HEK293T (cell line): ENCODE measurements at regions not wholly inside any gene's neighbourhood (a gene's known extent, or its start where the extent isn't known, plus 50 kb on each side); places are given as distances from the start of the nearest gene placed in this dataset.

Source experiments
- CTCF ChIA-PET: fragments of 350-600 bp; formaldehyde crosslinking; extraction: SDS; loops from one replicate; lab custom pipeline; 2021; ENCODE audit warnings: antibody characterized with exemption, inconsistent platforms; lab: Yijun Ruan, JAX
- POLR2A ChIA-PET: fragments of 350-600 bp; formaldehyde crosslinking; extraction: SDS; loops from one replicate; lab custom pipeline; 2020; ENCODE audit warnings: antibody characterized with exemption, inconsistent platforms; lab: Yijun Ruan, JAX
- DNase-seq: peaks from one replicate; pipeline ENCODE4 v3.0.0; 2012; ENCODE audit warnings: mixed read lengths; ENCODE audit errors: extremely low spot score
- ARNT ChIP-seq: fragments of 450-650 bp; IDR thresholded peaks from 2 replicates; pipeline ENCODE4 v1.6.1; 2017; ENCODE audit warnings: mild to moderate bottlenecking
- BHLHE40 ChIP-seq: fragments of 450-650 bp; IDR thresholded peaks from 2 replicates; pipeline ENCODE4 v1.6.1; 2016; ENCODE audit warnings: mild to moderate bottlenecking, moderate library complexity, borderline replicate concordance
- CTBP1 ChIP-seq: fragments of 450-650 bp; IDR thresholded peaks from 2 replicates; pipeline ENCODE4 v1.6.1; 2016; ENCODE audit warnings: borderline replicate concordance
- ELF4 ChIP-seq: fragments of 450-650 bp; IDR thresholded peaks from 2 replicates; pipeline ENCODE4 v1.6.1; 2017; ENCODE audit warnings: antibody characterized with exemption
- FOXA1 ChIP-seq: fragments of 450-650 bp; IDR thresholded peaks from 2 replicates; pipeline ENCODE4 v1.6.1; 2016; ENCODE audit warnings: mild to moderate bottlenecking
- FOXK2 ChIP-seq: fragments of 450-650 bp; IDR thresholded peaks from 2 replicates; pipeline ENCODE4 v1.6.1; 2016; ENCODE audit warnings: mild to moderate bottlenecking
- FOXM1 ChIP-seq: fragments of 450-650 bp; IDR thresholded peaks from 2 replicates; pipeline ENCODE4 v1.6.1; 2017; ENCODE audit warnings: mild to moderate bottlenecking, borderline replicate concordance
- HDGF ChIP-seq: fragments of 450-650 bp; IDR thresholded peaks from 2 replicates; pipeline ENCODE4 v1.6.1; 2017; ENCODE audit warnings: antibody characterized with exemption, borderline replicate concordance
- L3MBTL2 ChIP-seq: fragments of 450-650 bp; conservative IDR thresholded peaks from 2 replicates; pipeline ENCODE4 v1.6.1; 2016; ENCODE audit warnings: mild to moderate bottlenecking
- LEF1 ChIP-seq: fragments of 450-650 bp; IDR thresholded peaks from 2 replicates; pipeline ENCODE4 v1.6.1; 2017; ENCODE audit warnings: mild to moderate bottlenecking, borderline replicate concordance
- NFRKB ChIP-seq: fragments of 450-650 bp; IDR thresholded peaks from 2 replicates; pipeline ENCODE4 v1.6.1; 2016; ENCODE audit warnings: mild to moderate bottlenecking, moderate library complexity
- SP1 ChIP-seq: fragments of 450-650 bp; IDR thresholded peaks from 2 replicates; pipeline ENCODE4 v1.6.1; 2017
- SUZ12 ChIP-seq: fragments of 450-650 bp; IDR thresholded peaks from 2 replicates; pipeline ENCODE4 v1.6.1; 2016; ENCODE audit warnings: mild to moderate bottlenecking
- TARDBP ChIP-seq: fragments of 450-650 bp; IDR thresholded peaks from 2 replicates; pipeline ENCODE4 v1.6.1; 2016
- ZNF384 ChIP-seq: fragments of 450-650 bp; IDR thresholded peaks from 2 replicates; pipeline ENCODE4 v1.6.1; 2016
- TF ChIP-seq, protein P1 (sequence below): fragments of 450-650 bp; IDR thresholded peaks from 2 replicates; pipeline ENCODE4 v1.6.1; 2016

DNA sequence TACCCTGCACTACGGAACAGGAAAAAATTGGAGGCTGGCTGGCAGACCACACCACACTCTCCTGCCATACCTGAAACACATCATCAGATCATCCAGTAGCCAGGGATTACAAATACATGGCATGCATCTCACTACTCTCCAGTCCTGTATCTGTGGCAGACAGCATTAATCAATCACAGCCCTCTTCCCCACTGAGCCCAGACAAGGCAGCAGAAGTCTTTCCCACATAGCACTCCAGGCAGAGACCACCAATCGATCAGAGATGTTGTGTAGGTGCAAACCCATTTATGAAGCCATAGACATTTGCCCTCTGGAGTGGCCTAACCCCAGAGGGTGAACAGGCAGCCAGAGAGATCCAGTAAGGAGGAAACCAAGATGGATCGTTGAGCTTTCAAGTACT, 410.9 kb upstream of the PROK2 start:
- no peak for DNase-seq
- POLR2A ChIA-PET: no interaction called here
- TF ChIP-seq LEF1 (no peak), SUZ12 (no peak)
- CTCF ChIA-PET: no interaction called here

DNA sequence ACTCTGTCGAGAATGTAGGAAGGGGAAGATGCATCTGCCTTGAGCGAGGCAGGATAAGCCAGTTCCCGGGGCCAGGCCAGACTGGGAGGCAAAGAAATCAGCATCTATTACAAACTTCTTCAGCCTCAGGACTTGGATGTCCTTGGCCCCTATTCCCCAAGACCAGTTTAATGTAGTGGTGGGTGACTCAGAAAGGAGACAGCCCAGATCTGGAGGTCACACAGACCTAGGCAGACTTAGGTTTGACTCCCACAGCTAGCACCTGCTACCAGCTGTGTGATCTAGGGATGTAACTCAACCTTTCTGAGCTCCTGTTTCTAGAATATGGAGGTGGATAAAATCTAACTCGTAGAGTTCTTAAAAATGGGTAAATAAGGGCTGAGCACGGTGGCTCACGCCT, 409.5 kb upstream of the PROK2 start:
- no peak for TF ChIP-seq NFRKB
- no peak for TF ChIP-seq L3MBTL2
- TF ChIP-seq BHLHE40: no peak
- TF ChIP-seq FOXA1: no peak
- no peak for TF ChIP-seq SUZ12
- no peak for TF ChIP-seq ARNT
- TF ChIP-seq, protein P1, sequence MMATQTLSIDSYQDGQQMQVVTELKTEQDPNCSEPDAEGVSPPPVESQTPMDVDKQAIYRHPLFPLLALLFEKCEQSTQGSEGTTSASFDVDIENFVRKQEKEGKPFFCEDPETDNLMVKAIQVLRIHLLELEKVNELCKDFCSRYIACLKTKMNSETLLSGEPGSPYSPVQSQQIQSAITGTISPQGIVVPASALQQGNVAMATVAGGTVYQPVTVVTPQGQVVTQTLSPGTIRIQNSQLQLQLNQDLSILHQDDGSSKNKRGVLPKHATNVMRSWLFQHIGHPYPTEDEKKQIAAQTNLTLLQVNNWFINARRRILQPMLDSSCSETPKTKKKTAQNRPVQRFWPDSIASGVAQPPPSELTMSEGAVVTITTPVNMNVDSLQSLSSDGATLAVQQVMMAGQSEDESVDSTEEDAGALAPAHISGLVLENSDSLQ: no peak
- TF ChIP-seq HDGF: no peak
- TF ChIP-seq ZNF384: no peak
- TF ChIP-seq FOXM1: no peak
- no peak for TF ChIP-seq ELF4
- no peak for TF ChIP-seq CTBP1
- no peak for TF ChIP-seq SP1
- TF ChIP-seq FOXK2: no peak
- ChIA-PET POLR2A (no interaction called here), CTCF (no interaction called here)
- no peak for DNase-seq

GRCh38 chr3:72193771-72194430, 409.0 kb upstream of the PROK2 start:
- ChIA-PET CTCF (no interaction called here), POLR2A (no interaction called here)
- DNase-seq: no peak
- TF ChIP-seq LEF1 (no peak), BHLHE40 (no peak), ARNT (no peak), L3MBTL2 (no peak), TARDBP (no peak), SUZ12 (no peak), ELF4 (no peak)

- TF ChIP-seq FOXA1: no peak
- no peak for TF ChIP-seq TARDBP
- TF ChIP-seq SP1: no peak
- no peak for TF ChIP-seq FOXK2
- no peak for TF ChIP-seq ELF4
- TF ChIP-seq HDGF: no peak
- TF ChIP-seq L3MBTL2: no peak
- TF ChIP-seq FOXM1: no peak
- no peak for TF ChIP-seq LEF1
- no peak for TF ChIP-seq CTBP1
- TF ChIP-seq SUZ12: no peak
- no peak for TF ChIP-seq BHLHE40
- TF ChIP-seq NFRKB: no peak
- TF ChIP-seq ZNF384: no peak
- no peak for TF ChIP-seq ARNT
- TF ChIP-seq, protein P1: no peak
- CTCF ChIA-PET: no interaction called here
- POLR2A ChIA-PET: no interaction called here
- DNase-seq: no peak
Observed at GRCh38 chr3:72192572-72192971, 407.6 kb upstream of the PROK2 start.

GRCh38 chr3:72191209-72191960, 406.4 kb upstream of the PROK2 start:
- ChIA-PET POLR2A (no interaction called here), CTCF (no interaction called here)
- DNase-seq: no peak
- no peak for TF ChIP-seq ELF4
- no peak for TF ChIP-seq SP1
- no peak for TF ChIP-seq BHLHE40
- no peak for TF ChIP-seq FOXM1
- TF ChIP-seq ARNT: no peak
- TF ChIP-seq LEF1: no peak
- no peak for TF ChIP-seq ZNF384
- no peak for TF ChIP-seq TARDBP
- TF ChIP-seq, protein P1: no peak
- no peak for TF ChIP-seq HDGF
- TF ChIP-seq L3MBTL2: no peak
- TF ChIP-seq CTBP1: no peak
- TF ChIP-seq FOXK2: no peak
- no peak for TF ChIP-seq FOXA1
- TF ChIP-seq NFRKB: no peak
- no peak for TF ChIP-seq SUZ12

DNA sequence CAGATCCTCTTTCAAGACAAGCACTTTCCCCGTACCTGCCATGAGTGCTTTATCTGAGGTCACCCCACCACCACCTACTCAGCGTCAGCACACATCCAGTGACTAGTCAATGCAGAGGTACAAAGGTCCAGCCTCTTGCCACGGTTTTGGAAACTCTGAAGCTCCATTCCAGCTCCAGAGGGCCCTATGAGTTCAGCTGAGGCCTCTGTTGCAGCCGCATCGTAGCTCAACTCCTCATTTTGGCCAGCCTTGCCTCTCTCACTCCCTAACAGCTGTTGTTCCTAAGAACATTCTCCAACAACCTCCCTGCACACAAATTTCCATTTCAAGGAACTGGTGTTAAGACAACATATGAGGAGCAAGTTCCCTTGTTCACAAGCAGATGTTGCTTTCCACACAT, 405.1 kb upstream of the PROK2 start:
- POLR2A ChIA-PET: no interaction called here
- DNase-seq: no peak
- TF ChIP-seq ARNT: no peak
- TF ChIP-seq BHLHE40: no peak
- TF ChIP-seq FOXK2: no peak
- TF ChIP-seq SUZ12: no peak
- no peak for TF ChIP-seq ELF4
- TF ChIP-seq LEF1: no peak
- TF ChIP-seq, protein P1: no peak
- no peak for TF ChIP-seq TARDBP
- no peak for TF ChIP-seq L3MBTL2
- TF ChIP-seq CTBP1: no peak
- CTCF ChIA-PET: no interaction called here
